ENCODE measurements at regions not wholly inside any gene's neighbourhood (a gene's known extent, or its start where the extent isn't known, plus 50 kb on each side); places are given as distances from the start of the nearest gene placed in this dataset.
"Not testable (repeated sequence)": the region's sequence is repeated elsewhere in the genome, so short reads cannot be mapped to it uniquely, and the experiment has no call there.

GRCh38 chr5:163947848-163948666, 442.6 kb downstream of the MAT2B start:
- no peak for TF ChIP-seq CTCF (IDR thresholded peaks at IDR 0.05; ENCODE audit: borderline replicate concordance, insufficient read depth, low read depth, low read length)
- H3K4me3 ChIP-seq (ENCODE audit: low read depth, low read length): no peak overlapping the region

- TF ChIP-seq CTCF (IDR thresholded peaks at IDR 0.05; ENCODE audit: borderline replicate concordance, insufficient read depth, low read depth, low read length): no peak
- no peak overlapping the region for H3K4me3 ChIP-seq (ENCODE audit: low read depth, low read length)
Measured at GRCh38 chr5:163950248-163950647, 444.8 kb downstream of the MAT2B start.

- H3K4me3 ChIP-seq (ENCODE audit: low read depth, low read length): no peak overlapping the region
- no peak for TF ChIP-seq CTCF (IDR thresholded peaks at IDR 0.05; ENCODE audit: borderline replicate concordance, insufficient read depth, low read depth, low read length)
Measured at GRCh38 chr5:163951069-163951468, 445.6 kb downstream of the MAT2B start.

GRCh38 chr5:163953901-163954300, 448.5 kb downstream of the MAT2B start:
- no peak overlapping the region for H3K4me3 ChIP-seq (ENCODE audit: low read depth, low read length)
- TF ChIP-seq CTCF (IDR thresholded peaks at IDR 0.05; ENCODE audit: borderline replicate concordance, insufficient read depth, low read depth, low read length): no peak

- not testable (repeated sequence) for H3K4me3 ChIP-seq (ENCODE audit: low read depth, low read length)
Measured at GRCh38 chr5:163961230-163961629, 455.8 kb downstream of the MAT2B start.

- no peak overlapping the region for H3K4me3 ChIP-seq (ENCODE audit: low read depth, low read length)
- TF ChIP-seq CTCF (IDR thresholded peaks at IDR 0.05; ENCODE audit: borderline replicate concordance, insufficient read depth, low read depth, low read length): no peak
Measured at GRCh38 chr5:163963881-163964280, 458.5 kb downstream of the MAT2B start.

- H3K4me3 ChIP-seq (ENCODE audit: low read depth, low read length): no peak overlapping the region
- no peak for TF ChIP-seq CTCF (IDR thresholded peaks at IDR 0.05; ENCODE audit: borderline replicate concordance, insufficient read depth, low read depth, low read length)
Measured at GRCh38 chr5:163964671-163965070, 459.3 kb downstream of the MAT2B start.

All from GM12875 (cell line).